Stomach (tissue), 8 donors: ENCODE measurements at regions not wholly inside any gene's neighbourhood (a gene's known extent, or its start where the extent isn't known, plus 50 kb on each side); places are given as distances from the start of the nearest gene placed in this dataset.

Source experiments
- DNase-seq, 2 donors: peaks; one replicate each; pipeline versions ENCODE4 v3.0.0 to v3.0.0-alpha.2; 2013 to 2019
- H3K27ac ChIP-seq, 5 donors: fragments of 200-600 bp in 4 of 5; sonication (generic) in 4 of 5; one replicate each; pipeline ENCODE4 v1.5.1; 2013 to 2019; ENCODE audit warnings: mild to moderate bottlenecking in 1 of 5, moderate library complexity in 1 of 5
- H3K27me3 ChIP-seq, 3 donors: fragments of 200-600 bp; sonication (generic); one replicate each; pipeline ENCODE4 v1.5.1; 2017 to 2019; ENCODE audit warnings: mixed run types in 1 of 3
- H3K36me3 ChIP-seq, 4 donors: fragments of 200-600 bp; sonication (generic); 1 replicate in 3 of 4; 2 replicates in 1 of 4; pipeline ENCODE4 v1.5.1; 2016 to 2019
- H3K4me1 ChIP-seq, 4 donors: fragments of 200-600 bp; sonication (generic); one replicate each; pipeline ENCODE4 v1.5.1; 2016 to 2019
- H3K4me3 ChIP-seq, 4 donors: fragments of 200-600 bp; sonication (generic) in 3 of 4; one replicate each; pipeline ENCODE4 v1.5.1; 2016 to 2019; ENCODE audit warnings: mild to moderate bottlenecking in 1 of 4
- H3K9me3 ChIP-seq, 4 donors: fragments of 200-600 bp; sonication (generic); one replicate each; pipeline ENCODE4 v1.5.1; 2016 to 2019
- CTCF ChIP-seq, 7 experiments: fragments of 450-650 bp in 4 of 7; fragments of 200-600 bp in 3 of 7; sonication (generic) in 3 of 7; IDR thresholded peaks; one replicate each; pipeline ENCODE4 v1.5.1; 2016 to 2019; ENCODE audit warnings: antibody characterized with exemption in 7 of 7, control low read depth in 2 of 7, mild to moderate bottlenecking in 1 of 7
- EP300 ChIP-seq: sonication (generic); formaldehyde crosslinking; IDR thresholded peaks from one replicate; pipeline ENCODE4 v1.6.1; 2017; ENCODE audit warnings: antibody characterized with exemption
- POLR2A ChIP-seq, 4 donors: fragments of 450-650 bp; IDR thresholded peaks; one replicate each; pipeline ENCODE4 v1.6.1; 2016; ENCODE audit warnings: antibody characterized with exemption in 4 of 4, control low read depth in 2 of 4, mild to moderate bottlenecking in 1 of 4, moderate library complexity in 1 of 4
- POLR2AphosphoS5 ChIP-seq, 3 donors: sonication (generic); formaldehyde crosslinking; IDR thresholded peaks; one replicate each; pipeline ENCODE4 v1.6.1; 2016; ENCODE audit warnings: antibody characterized with exemption in 3 of 3
- WGBS, 5 donors: extraction: QIAGEN DNeasy Blood & Tissue Kit in 3 of 5; methylation state at CpG; one replicate each; pipeline versions ENCODE4 v1.1.5 to v1.1.7; 2013 to 2018; 5-methylcytosine and 5-hydroxymethylcytosine counted together
- intact Hi-C: fragments of 100-400 bp; cut with DNase I; formaldehyde crosslinking; loops from one replicate; pipeline ENCODE4 v1.15.1; 2023; ENCODE audit warnings: low total_unique reads
- donor health status: healthy with polysubstance abuse.
- donor health status: Bipolar disorder and iron deficiency.
- donor health status: healthy.

GRCh38 chr12:60014436-60014835, 418.6 kb downstream of the SLC16A7 start:
- no peaks in the 10 kb centered on the region for H3K9me3 ChIP-seq
- TF ChIP-seq CTCF (IDR thresholded peaks at IDR 0.05): no peak
- no peak for TF ChIP-seq POLR2AphosphoS5 (IDR thresholded peaks at IDR 0.05)
- no peak for TF ChIP-seq EP300
- TF ChIP-seq POLR2A (IDR thresholded peaks at IDR 0.05): no peak
- H3K4me3 ChIP-seq: no peak overlapping the region
- no peaks in the 10 kb centered on the region for H3K4me1 ChIP-seq
- H3K27ac ChIP-seq: no peak overlapping the region
- H3K27me3 ChIP-seq: no peaks in the 10 kb centered on the region
- DNase-seq: peak in 1 of 2 donors; percentile 4
- no peaks in the 10 kb centered on the region for H3K36me3 ChIP-seq
- intact Hi-C loops: no loop called here

- no peaks in the 10 kb centered on the region for H3K4me1 ChIP-seq
- 66 to 81% (median 73%) methylated on average over 2 of the region's 2 CpGs for WGBS, 5 donors
- no peak overlapping the region for H3K4me3 ChIP-seq
- no peak overlapping the region for H3K27ac ChIP-seq
- TF ChIP-seq CTCF (IDR thresholded peaks at IDR 0.05) (no peak), POLR2A (IDR thresholded peaks at IDR 0.05) (no peak), POLR2AphosphoS5 (IDR thresholded peaks at IDR 0.05) (no peak), EP300 (no peak)
- intact Hi-C loops: no loop called here
- no peaks in the 10 kb centered on the region for H3K9me3 ChIP-seq
- no peaks in the 10 kb centered on the region for H3K27me3 ChIP-seq
- H3K36me3 ChIP-seq: no peaks in the 10 kb centered on the region
- DNase-seq: no peak
Measured at GRCh38 chr12:60020068-60020467, 424.2 kb downstream of the SLC16A7 start.

GRCh38 chr12:60021235-60021634, 425.4 kb downstream of the SLC16A7 start:
- H3K27me3 ChIP-seq: no peaks in the 10 kb centered on the region

GRCh38 chr12:60027266-60027665, 431.4 kb downstream of the SLC16A7 start:
- DNase-seq: no peak
- Histone ChIP-seq H3K9me3 (no peaks in the 10 kb centered on the region), H3K4me3 (no peak overlapping the region), H3K4me1 (no peaks in the 10 kb centered on the region), H3K36me3 (no peaks in the 10 kb centered on the region), H3K27me3 (no peaks in the 10 kb centered on the region), H3K27ac (no peak overlapping the region)
- TF ChIP-seq EP300: no peak
- TF ChIP-seq POLR2A (IDR thresholded peaks at IDR 0.05): no peak
- no peak for TF ChIP-seq POLR2AphosphoS5 (IDR thresholded peaks at IDR 0.05)
- no peak for TF ChIP-seq CTCF (IDR thresholded peaks at IDR 0.05)
- intact Hi-C loops: no loop called here
- 70 to 81% (median 80%) methylated on average over 3 of the region's 3 CpGs for WGBS, 5 donors

More at GRCh38 chr12:60021235-60021634, 425.4 kb downstream of the SLC16A7 start:
- 89 to 97% (median 93%) methylated on average over 3 of the region's 3 CpGs for WGBS, 5 donors
- TF ChIP-seq POLR2A (IDR thresholded peaks at IDR 0.05) (no peak), POLR2AphosphoS5 (IDR thresholded peaks at IDR 0.05) (no peak), CTCF (IDR thresholded peaks at IDR 0.05) (no peak), EP300 (no peak)
- Histone ChIP-seq H3K4me3 (no peak overlapping the region), H3K4me1 (no peaks in the 10 kb centered on the region), H3K36me3 (no peaks in the 10 kb centered on the region), H3K27ac (no peak overlapping the region), H3K9me3 (no peaks in the 10 kb centered on the region)
- intact Hi-C loops: no loop called here
- DNase-seq: no peak
